ENCODE measurements at regions not wholly inside any gene's neighbourhood (a gene's known extent, or its start where the extent isn't known, plus 50 kb on each side); places are given as distances from the start of the nearest gene placed in this dataset.

GRCh38 chr4:37160653-37161052 is 83.9 kb upstream of the NWD2 start:
- FAIRE-seq, result no peak
- in situ Hi-C loops (cut with MboI), result no loop called here

More at GRCh38 chr4:37160653-37161052, 83.9 kb upstream of the NWD2 start:
- no TSS peak for BruUV-seq (replicated peaks)
- Histone ChIP-seq H2AFZ (ENCODE audit: low read depth, low read length) (no peak overlapping the region), H3K9me3 (replicated peaks; ENCODE audit: control insufficient read depth, insufficient read depth, low read depth, low read length) (no peaks in the 10 kb centered on the region), H3K4me2 (ENCODE audit: insufficient read depth, low read length) (no peak overlapping the region), H4K20me1 (replicated peaks; ENCODE audit: control insufficient read depth, insufficient read depth, low read length) (no peaks in the 10 kb centered on the region), H3K9me1 (ENCODE audit: control insufficient read depth, insufficient read depth, low read length) (no peaks in the 10 kb centered on the region), H3K4me3 (no peak overlapping the region), H3K79me2 (ENCODE audit: control insufficient read depth, insufficient read depth, low read length) (no peaks in the 10 kb centered on the region), H3K4me1 (replicated peaks in 1 of 2; ENCODE audit: control insufficient read depth in 2 of 2, insufficient read depth in 2 of 2, low read length in 2 of 2) (no peaks in the 10 kb centered on the region), H3K36me3 (ENCODE audit: control insufficient read depth, insufficient read depth, low read length) (no peaks in the 10 kb centered on the region), H3K9ac (ENCODE audit: insufficient read depth in 1 of 2, low read depth in 2 of 2, low read length in 2 of 2) (no peak overlapping the region), H3K27ac (ENCODE audit: extremely low read depth, low read depth, low read length) (no peak overlapping the region), H3K27me3 (ENCODE audit: control insufficient read depth in 2 of 2, insufficient read depth in 2 of 2, low read length in 2 of 2) (no peaks in the 10 kb centered on the region)
- TF ChIP-seq BCOR (IDR thresholded peaks at IDR 0.05) (no peak), ZNF445 (CRISPR knock-in tag; IDR thresholded peaks at IDR 0.05; ENCODE audit: low read depth) (no peak), CBX3 (IDR thresholded peaks at IDR 0.05; ENCODE audit: borderline replicate concordance in 1 of 2, low read length in 2 of 2) (no peak), ZNF134 (CRISPR knock-in tag; conservative IDR thresholded peaks at IDR 0.05) (no peak), REST (IDR thresholded peaks at IDR 0.05; ENCODE audit: borderline replicate concordance) (no peak), REST (CRISPR knock-in tag; IDR thresholded peaks at IDR 0.05; ENCODE audit: low read depth) (no peak), ZNF696 (CRISPR knock-in tag; conservative IDR thresholded peaks at IDR 0.05) (no peak), ERF (CRISPR knock-in tag; IDR thresholded peaks at IDR 0.05) (no peak), RHOXF2B (CRISPR knock-in tag; conservative IDR thresholded peaks at IDR 0.05) (no peak), PCBP2 (IDR thresholded peaks at IDR 0.05; ENCODE audit: low read depth, low read length, poor library complexity, severe bottlenecking) (no peak), ZNF444 (CRISPR knock-in tag; IDR thresholded peaks at IDR 0.05) (no peak), BRCA1 (IDR thresholded peaks at IDR 0.05) (no peak), BRCA1 (CRISPR knock-in tag; IDR thresholded peaks at IDR 0.05) (no peak), ZNF408 (CRISPR knock-in tag; IDR thresholded peaks at IDR 0.05; ENCODE audit: low read depth) (no peak), SAFB2 (IDR thresholded peaks at IDR 0.05; ENCODE audit: borderline replicate concordance, low read depth, low read length, severe bottlenecking) (no peak), PHF8 (IDR thresholded peaks at IDR 0.05; ENCODE audit: borderline replicate concordance, low read length) (no peak), CHCHD3 (CRISPR knock-in tag; IDR thresholded peaks at IDR 0.05) (no peak)
- intact Hi-C loops (cut with micrococcal nuclease), result no loop called here
- POLR2A ChIA-PET, result no interaction called here
- no peak for ATAC-seq
- CTCF ChIA-PET (ENCODE audit: low intra/inter-chr PET ratio), result no interaction called here
- WGBS (ENCODE audit: insufficient coverage, low coverage, missing lambda C conversion rate), result 0% methylated on average over 6 of the region's 8 CpGs
- DNase-seq (ENCODE audit: extremely low read depth in 1 of 4, low spot score in 3 of 4), result no peak
